Transverse colon (tissue), 3 donors: ENCODE measurements at regions not wholly inside any gene's neighbourhood (a gene's known extent, or its start where the extent isn't known, plus 50 kb on each side); places are given as distances from the start of the nearest gene placed in this dataset.

Source experiments
- CTCF ChIP-seq, 5 experiments: fragments of 200-600 bp in 3 of 5; fragments of 450-650 bp in 2 of 5; sonication (generic) in 3 of 5; IDR thresholded peaks; 1 replicate in 2 of 5; 2 replicates in 3 of 5; pipeline ENCODE4 v1.5.1; 2016 to 2017; ENCODE audit warnings: antibody characterized with exemption in 5 of 5, inconsistent platforms in 3 of 5, mild to moderate bottlenecking in 2 of 5, moderate library complexity in 1 of 5
- POLR2A ChIP-seq: fragments of 450-650 bp; IDR thresholded peaks from one replicate; pipeline ENCODE4 v1.6.1; 2016; ENCODE audit warnings: antibody characterized with exemption, mild to moderate bottlenecking, moderate library complexity

DNA sequence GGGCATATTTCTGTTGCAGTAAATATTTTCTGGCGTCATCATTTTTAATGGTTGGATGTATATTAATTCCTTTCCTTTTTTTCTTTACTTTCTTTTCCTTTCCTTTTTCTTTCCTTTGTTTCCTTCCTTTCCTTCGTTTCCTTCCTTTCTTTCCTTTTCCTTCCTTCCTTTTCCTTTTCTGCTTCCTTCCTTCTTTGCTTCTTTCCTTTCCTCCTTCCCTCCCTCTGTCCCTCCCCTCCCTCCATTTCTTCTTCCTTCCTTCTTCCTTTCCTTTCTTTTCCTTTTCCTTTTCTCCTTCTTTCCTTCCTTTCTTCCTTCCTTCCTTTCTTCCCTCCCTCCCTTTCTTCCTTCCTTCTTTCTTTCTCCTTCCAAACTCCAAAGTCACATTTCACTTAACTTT is 54.9 kb upstream of the LYSMD4 start:
- TF ChIP-seq CTCF (IDR thresholded peaks at IDR 0.05) = no peak
- no peak for TF ChIP-seq POLR2A
